ENCODE measurements at regions not wholly inside any gene's neighbourhood (a gene's known extent, or its start where the extent isn't known, plus 50 kb on each side); places are given as distances from the start of the nearest gene placed in this dataset.

GRCh38 chr22:48695251-48695650, 1132.4 kb downstream of the BRD1 start:
- TF ChIP-seq POLR2A (IDR thresholded peaks at IDR 0.05), result no peak
- TF ChIP-seq, protein P1, sequence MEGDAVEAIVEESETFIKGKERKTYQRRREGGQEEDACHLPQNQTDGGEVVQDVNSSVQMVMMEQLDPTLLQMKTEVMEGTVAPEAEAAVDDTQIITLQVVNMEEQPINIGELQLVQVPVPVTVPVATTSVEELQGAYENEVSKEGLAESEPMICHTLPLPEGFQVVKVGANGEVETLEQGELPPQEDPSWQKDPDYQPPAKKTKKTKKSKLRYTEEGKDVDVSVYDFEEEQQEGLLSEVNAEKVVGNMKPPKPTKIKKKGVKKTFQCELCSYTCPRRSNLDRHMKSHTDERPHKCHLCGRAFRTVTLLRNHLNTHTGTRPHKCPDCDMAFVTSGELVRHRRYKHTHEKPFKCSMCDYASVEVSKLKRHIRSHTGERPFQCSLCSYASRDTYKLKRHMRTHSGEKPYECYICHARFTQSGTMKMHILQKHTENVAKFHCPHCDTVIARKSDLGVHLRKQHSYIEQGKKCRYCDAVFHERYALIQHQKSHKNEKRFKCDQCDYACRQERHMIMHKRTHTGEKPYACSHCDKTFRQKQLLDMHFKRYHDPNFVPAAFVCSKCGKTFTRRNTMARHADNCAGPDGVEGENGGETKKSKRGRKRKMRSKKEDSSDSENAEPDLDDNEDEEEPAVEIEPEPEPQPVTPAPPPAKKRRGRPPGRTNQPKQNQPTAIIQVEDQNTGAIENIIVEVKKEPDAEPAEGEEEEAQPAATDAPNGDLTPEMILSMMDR (IDR thresholded peaks at IDR 0.05), result no peak
